ENCODE measurements at regions not wholly inside any gene's neighbourhood (a gene's known extent, or its start where the extent isn't known, plus 50 kb on each side); places are given as distances from the start of the nearest gene placed in this dataset.

DNA sequence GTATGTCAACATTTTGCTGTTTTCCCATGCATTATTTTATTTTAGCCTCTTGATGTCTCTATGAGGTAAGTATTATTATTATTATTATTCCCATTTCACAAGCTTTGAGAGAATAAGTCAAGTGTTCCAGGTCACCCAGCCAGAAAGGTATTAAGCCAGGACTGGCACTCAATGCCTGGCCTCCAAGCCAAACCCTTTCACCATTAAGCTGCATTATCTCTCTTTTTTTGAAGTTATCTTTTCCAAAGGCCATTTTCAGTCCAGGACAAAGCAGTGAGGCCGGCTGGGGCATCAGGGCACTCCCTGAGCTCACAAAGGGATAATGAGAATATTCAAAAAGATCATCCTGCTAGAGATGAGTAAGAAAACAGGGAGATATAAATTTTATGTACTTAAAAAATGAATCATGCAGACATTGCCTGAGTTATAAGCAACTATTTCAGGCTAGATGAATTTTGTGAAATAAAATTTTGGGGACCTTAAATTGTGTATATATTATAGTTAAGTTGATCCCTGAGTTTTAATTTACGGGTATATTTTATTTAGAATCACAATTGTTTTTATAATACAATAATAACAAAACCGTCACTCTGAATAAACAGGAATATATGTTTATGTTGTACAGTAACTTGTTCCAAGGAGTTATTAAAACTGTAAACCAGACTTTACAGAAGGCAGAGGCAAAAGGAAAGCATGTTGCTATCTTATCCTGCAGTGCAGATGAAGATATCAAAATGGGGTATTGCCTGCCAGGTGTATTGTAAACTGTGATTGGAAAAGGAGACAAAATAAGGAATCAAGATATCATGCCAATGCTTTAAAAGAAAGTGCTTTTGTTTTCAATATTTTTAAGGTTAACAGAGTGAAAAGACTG is 51.3 kb upstream of the CAV2 start:
- H3K27me3 ChIP-seq (ENCODE audit: control insufficient read depth, insufficient read depth), result no peaks in the 10 kb centered on the region
- WGBS, result 59% methylated on average over 3 of the region's 3 CpGs
- H3K27ac ChIP-seq (ENCODE audit: low read length), result peak overlapping the region; percentile 17
- peak in 1 of 3 donors; percentile 30 for DNase-seq
- no peak overlapping the region for H3K4me3 ChIP-seq (ENCODE audit: low read length)
- intact Hi-C loops (cut with DNase I), result loop anchor here in 1 of 4 donors (10.0 kb wide), 1 partner anchor 47 kb away; the partner anchor contains the start of gene CAV2
- ATAC-seq, result no peak
- H3K9me3 ChIP-seq (ENCODE audit: control insufficient read depth, low read length), result no peaks in the 10 kb centered on the region
- H3K4me1 ChIP-seq (ENCODE audit: control insufficient read depth, insufficient read depth, low read length), result no peaks in the 10 kb centered on the region

- ATAC-seq (peak in 1 of 2 donors; percentile 58), DNase-seq (no peak)
- no peaks in the 10 kb centered on the region for H3K4me1 ChIP-seq (ENCODE audit: control insufficient read depth, insufficient read depth, low read length)
- 70% methylated on average over 4 of the region's 4 CpGs for WGBS
- H3K4me3 ChIP-seq (ENCODE audit: low read length), result no peak overlapping the region
- no peak overlapping the region for H3K27ac ChIP-seq (ENCODE audit: low read length)
- intact Hi-C loops (cut with DNase I), result loop anchor here in 1 of 4 donors (10.0 kb wide), 1 partner anchor 45 kb away; the partner anchor contains the start of gene CAV2
- H3K9me3 ChIP-seq (ENCODE audit: control insufficient read depth, low read length), result no peaks in the 10 kb centered on the region
- no peaks in the 10 kb centered on the region for H3K27me3 ChIP-seq (ENCODE audit: control insufficient read depth, insufficient read depth)
Observed at GRCh38 chr7:116449441-116449840, 50.1 kb upstream of the CAV2 start.

Data from right cardiac atrium (tissue), 5 donors.